Mucosa of descending colon (tissue), 3 donors: ENCODE measurements at regions not wholly inside any gene's neighbourhood (a gene's known extent, or its start where the extent isn't known, plus 50 kb on each side); places are given as distances from the start of the nearest gene placed in this dataset.
A peak's percentile ranks its signal among the peaks of the same experiment; 100 is the strongest.

ENCODE experiments used
- ATAC-seq: fragments of 200-7000 bp; cut with Tn5 transposase; one replicate; pipeline ENCODE4 v1.9.1; 2020; ENCODE audit warnings: mild to moderate bottlenecking, moderate library complexity
- DNase-seq, 3 donors: peaks; one replicate each; pipeline ENCODE4 v3.0.0-alpha.2; 2020
- H3K36me3 ChIP-seq: fragments of 200-600 bp; one replicate; pipeline ENCODE4 v1.8.0; 2021; ENCODE audit warnings: low read depth, mild to moderate bottlenecking
- H3K4me1 ChIP-seq: fragments of 200-600 bp; one replicate; pipeline ENCODE4 v1.8.0; 2021; ENCODE audit warnings: low read depth, mild to moderate bottlenecking
- H3K4me3 ChIP-seq: fragments of 200-600 bp; one replicate; pipeline ENCODE4 v1.8.0; 2021; ENCODE audit warnings: mild to moderate bottlenecking
- H3K9me3 ChIP-seq: fragments of 200-600 bp; one replicate; pipeline ENCODE4 v1.8.0; 2021; ENCODE audit warnings: mild to moderate bottlenecking
- CTCF ChIP-seq: fragments of 200-600 bp; IDR thresholded peaks from one replicate; pipeline ENCODE4 v1.8.0; 2022; ENCODE audit warnings: antibody characterized with exemption, mild to moderate bottlenecking
- intact Hi-C, 2 donors: fragments of 100-400 bp; cut with DNase I in 1 of 2; cut with micrococcal nuclease in 1 of 2; formaldehyde crosslinking; loops; one replicate each; pipeline versions ENCODE4 v1.11.0 to v1.11.1; 2022; cut with DNase I, micrococcal nuclease
- donor health status: DM: no; HTN: no; CAD: no; lungs with moderate emphysema.
- donor health status: DM: no; HTN: no; CAD: no.
- donor health status: DM: no; HTN: yes; CAD: no.

DNA sequence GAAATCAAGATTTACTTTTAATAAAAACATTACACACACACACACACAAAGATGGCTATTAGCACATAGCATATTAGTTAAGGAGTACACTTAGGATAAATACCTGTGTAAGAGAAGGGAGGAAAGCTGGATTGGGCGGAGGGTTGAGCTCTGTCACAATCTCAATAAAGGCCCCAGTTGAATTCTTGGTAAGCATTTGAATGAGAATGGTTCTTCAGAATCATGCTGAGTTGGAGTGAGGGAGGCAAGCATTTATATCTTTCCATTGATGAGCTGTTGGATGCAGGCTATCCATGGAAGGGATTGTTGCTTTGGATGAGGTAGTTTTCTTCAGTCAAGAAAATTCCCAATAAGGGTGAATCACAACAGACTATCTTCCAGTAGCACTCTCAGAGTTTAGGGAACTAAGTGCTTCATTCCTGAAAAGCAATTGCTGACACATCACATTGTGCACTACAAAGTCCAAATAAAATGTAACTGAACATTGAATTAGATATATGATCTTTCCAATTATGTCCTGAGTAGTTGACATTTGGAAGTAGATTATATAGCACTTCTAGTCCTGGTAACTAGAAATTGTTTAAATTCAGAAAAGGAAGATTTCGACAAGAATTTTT, 95.7 kb downstream of the SUCNR1 start:
- no peaks in the 10 kb centered on the region for H3K9me3 ChIP-seq
- H3K4me3 ChIP-seq, result no peak overlapping the region
- TF ChIP-seq CTCF, result no peak
- H3K36me3 ChIP-seq, result no peaks in the 10 kb centered on the region
- DNase-seq, result no peak
- peaks cover 14% of the 10 kb centered on the region for H3K4me1 ChIP-seq
- no peak for ATAC-seq
- intact Hi-C loops, result no loop called here

DNA sequence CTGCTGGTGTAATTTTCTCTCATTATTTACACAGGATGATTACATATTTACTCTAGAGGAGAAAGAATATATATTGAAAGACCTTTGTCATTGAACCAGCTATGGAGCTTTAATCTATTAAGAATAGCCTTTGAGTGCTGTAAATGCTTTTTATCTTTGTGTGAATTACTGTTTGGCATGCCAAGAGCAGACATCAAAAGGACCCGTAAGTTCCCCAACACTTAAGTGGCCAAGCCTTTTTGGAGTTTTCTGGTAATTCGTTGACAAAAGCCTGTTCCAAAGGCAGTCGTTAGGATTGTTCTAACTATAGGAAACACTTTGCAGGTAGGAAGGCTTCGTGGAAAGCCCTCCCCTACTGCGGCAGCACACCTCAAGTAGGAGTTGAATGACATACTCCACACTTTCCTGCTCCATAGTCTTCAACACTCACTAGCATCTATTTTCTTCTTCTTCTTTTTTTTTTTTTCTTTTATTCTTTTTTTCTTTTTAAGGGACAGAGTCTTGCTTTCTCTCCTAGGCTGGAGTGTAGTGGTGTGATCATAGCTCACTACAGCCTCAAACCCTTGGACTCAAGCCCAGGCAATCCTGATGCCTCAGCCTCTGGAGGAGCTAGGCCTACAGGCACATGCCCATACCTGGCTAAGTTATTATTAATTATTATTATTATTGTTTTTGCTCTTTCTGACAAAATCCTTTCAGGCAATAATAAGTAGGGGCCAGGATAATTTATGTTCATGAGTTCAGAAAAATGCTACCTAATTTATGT, 98.6 kb downstream of the SUCNR1 start:
- Histone ChIP-seq H3K4me1 (peaks cover 14% of the 10 kb centered on the region), H3K4me3 (no peak overlapping the region), H3K36me3 (no peaks in the 10 kb centered on the region), H3K9me3 (no peaks in the 10 kb centered on the region)
- peak; percentile 89 for ATAC-seq
- no peak for TF ChIP-seq CTCF
- intact Hi-C loops, result no loop called here
- peak in 2 of 3 donors; percentile 27 to 55 for DNase-seq

DNA sequence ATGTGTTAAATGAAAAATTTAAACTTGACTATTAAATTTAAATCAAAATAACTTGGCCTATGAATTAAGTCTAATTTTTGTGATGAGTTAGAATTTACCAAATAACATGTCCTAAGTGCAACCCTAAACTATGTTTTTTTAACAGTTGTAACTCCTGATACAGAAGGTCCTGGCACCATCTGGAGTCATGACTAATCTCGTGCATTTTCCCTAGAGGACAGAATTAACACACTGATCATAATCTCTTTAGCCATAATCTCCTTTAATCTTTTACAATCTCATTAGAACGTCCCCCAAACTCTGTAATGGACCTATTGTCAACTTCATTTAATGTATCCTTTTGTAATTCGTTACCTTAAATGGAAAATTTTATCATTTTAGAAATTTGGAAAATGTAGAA, 100.6 kb downstream of the SUCNR1 start:
- H3K9me3 ChIP-seq, result no peaks in the 10 kb centered on the region
- no peak for TF ChIP-seq CTCF
- no peaks in the 10 kb centered on the region for H3K36me3 ChIP-seq
- intact Hi-C loops, result no loop called here
- ATAC-seq (no peak), DNase-seq (no peak)
- H3K4me3 ChIP-seq, result no peak overlapping the region
- peaks cover 14% of the 10 kb centered on the region for H3K4me1 ChIP-seq

GRCh38 chr3:151976211-151977050, 103.0 kb downstream of the SUCNR1 start:
- DNase-seq (no peak), ATAC-seq (no peak)
- no peak for TF ChIP-seq CTCF
- Histone ChIP-seq H3K4me3 (no peak overlapping the region), H3K9me3 (no peaks in the 10 kb centered on the region), H3K4me1 (peaks cover 14% of the 10 kb centered on the region), H3K36me3 (no peaks in the 10 kb centered on the region)
- intact Hi-C loops, result no loop called here

DNA sequence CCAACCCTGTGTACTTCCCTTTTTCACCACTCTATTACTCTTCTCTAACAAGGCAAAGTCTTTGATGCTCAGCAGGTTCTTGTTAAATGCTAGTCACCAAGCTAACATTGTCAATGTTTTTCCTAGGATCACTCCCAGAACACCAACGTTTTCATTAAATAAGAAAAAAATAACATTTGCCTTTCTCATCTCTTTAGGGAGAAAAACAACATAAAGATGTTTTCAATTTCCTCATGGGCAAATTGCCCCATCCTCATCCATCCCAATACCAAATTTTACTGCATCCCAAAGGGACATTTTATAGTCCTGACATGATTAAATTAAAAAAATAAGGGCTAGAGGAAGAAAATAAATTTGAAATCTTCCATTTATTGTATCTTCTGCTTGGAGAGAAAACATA, 106.5 kb downstream of the SUCNR1 start:
- ATAC-seq (no peak), DNase-seq (no peak)
- intact Hi-C loops, result no loop called here
- no peaks in the 10 kb centered on the region for H3K36me3 ChIP-seq
- no peak overlapping the region for H3K4me3 ChIP-seq
- H3K4me1 ChIP-seq, result no peaks in the 10 kb centered on the region
- no peak for TF ChIP-seq CTCF
- no peaks in the 10 kb centered on the region for H3K9me3 ChIP-seq
